DMS 273 (cell line): ENCODE measurements at regions not wholly inside any gene's neighbourhood (a gene's known extent, or its start where the extent isn't known, plus 50 kb on each side); places are given as distances from the start of the nearest gene placed in this dataset.

Source experiments
- DNase-seq: peaks from one replicate; lab custom pipeline; 2025; ENCODE audit not compliant: unreplicated experiment; lab: John Stamatoyannopoulos, UW

DNA sequence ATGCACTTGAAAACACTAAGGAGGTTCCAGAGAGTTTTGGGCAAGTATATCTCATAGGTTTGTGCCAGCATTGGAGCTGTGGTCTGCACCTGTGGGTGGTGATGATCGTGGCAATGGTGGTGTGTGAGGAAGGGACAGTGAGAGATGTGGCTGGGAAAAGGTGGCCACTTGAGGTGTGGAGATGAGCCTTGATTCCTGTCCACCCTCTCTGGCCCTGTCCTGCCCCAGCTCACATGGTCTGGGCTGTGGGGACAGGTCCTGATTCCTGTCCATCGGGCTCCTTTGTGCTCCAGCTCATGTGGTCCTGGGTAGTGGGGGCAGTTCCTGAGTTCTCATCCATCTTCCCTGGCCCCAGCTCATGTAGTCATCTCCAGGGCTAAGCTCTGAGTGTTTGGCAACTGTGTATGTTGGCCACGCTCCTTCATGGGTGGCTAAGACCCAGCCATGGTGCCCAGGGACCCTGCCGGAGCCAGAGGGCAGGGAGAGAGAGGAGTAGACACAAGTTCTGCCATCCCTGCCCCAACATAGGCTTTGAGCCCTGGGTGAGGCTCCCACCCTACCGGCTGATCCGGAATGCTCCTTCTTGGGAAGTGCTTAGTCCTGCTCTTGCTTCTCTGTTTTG, 294.4 kb upstream of the HDAC4 start:
- DNase-seq = no peak

DNA sequence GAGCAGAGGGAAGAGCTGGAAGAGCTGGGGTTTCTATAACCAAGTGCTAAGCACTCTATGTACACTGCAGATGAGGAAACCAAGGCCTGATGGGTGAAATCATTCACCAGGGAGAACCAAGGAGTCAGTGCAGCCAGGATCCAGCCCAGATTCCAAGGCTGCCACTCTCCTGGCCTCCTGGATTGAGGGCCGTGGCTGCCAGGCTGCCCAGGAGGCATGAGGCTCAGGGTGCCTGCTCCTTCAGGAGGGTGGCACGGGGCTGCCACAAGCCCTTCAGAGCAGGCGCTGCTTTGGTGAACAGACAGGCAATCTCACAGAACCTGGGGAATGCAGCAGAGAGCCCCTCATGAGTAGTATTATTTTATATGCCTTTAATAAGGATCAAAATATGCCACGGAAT, 293.7 kb upstream of the HDAC4 start:
- no peak for DNase-seq

DNA sequence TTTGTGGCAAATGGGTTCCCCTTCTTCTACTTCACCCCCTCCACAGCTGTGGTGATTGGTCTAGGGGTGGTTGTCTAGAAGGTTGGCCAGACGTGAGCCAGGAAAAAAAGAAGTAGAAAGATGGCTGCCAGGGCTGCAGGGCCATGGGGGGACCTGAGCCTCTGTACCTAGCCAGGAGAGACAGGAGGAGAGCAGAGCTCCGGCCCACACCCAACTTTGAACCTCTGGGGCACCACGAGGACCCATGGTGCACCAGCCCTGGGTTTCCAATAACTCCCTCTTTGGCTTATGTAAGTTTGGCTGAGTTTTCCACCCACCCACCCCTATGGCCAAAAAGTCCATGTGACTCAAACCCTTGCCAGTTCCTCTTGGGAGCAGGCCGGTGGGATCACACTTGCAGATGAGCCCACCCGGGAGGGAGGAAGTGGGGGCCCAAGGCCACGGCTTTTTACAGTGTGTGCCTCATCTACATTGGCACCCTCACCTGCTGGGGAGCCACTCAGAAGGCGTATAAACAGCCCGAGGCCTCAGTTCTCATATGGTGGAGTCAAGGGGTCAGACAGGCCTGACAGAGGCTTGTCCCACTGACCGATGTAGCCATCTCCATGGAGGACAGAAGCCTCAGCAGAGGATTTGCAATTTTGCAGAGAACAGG, 293.1 kb upstream of the HDAC4 start:
- DNase-seq = no peak

DNA sequence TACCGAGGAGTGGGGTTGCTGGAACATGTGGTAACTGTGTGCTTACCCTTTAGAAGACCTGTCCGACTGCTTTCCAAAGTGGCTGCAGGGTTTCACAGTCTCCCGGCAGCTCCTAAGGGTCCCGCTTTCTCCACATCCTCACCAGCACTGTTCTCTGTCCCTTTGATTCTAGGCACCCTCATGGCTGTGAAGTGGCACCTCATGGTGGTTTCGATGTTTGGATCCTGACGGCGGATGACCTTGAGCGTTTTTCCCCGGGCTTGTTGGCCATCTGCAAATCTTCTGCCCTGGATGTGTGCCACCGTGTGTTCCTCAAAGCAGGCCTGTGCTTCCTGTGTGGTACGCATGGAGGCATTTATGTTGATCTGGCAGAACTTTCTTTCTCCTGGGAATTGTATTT, 292.5 kb upstream of the HDAC4 start:
- DNase-seq = no peak

DNA sequence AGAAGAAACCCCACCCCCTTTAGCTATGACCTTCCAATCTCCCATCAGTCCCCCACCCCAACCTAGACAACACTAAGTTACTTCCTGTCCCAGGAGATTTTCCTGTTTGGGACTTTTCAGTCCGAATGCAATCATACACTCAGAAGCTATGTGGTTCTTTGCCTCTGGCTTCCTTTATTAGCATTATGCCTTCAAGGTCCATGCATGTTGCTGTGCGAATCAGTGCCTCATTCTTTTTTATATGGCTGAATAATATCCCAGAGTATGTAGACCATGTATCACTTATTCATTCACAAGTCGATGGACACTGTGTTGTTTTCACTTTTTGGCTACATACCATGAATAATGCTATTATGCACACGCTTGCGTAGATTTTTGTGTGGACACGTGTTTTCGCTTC, 292.1 kb upstream of the HDAC4 start:
- DNase-seq = peak; percentile 45

- DNase-seq = peak; percentile 93
Measured at GRCh38 chr2:239692362-239692851, 291.6 kb upstream of the HDAC4 start.

- DNase-seq = no peak
Measured at GRCh38 chr2:239691720-239692119, 290.9 kb upstream of the HDAC4 start.

GRCh38 chr2:239690651-239691631, 290.1 kb upstream of the HDAC4 start:
- peak; percentile 70 for DNase-seq

DNA sequence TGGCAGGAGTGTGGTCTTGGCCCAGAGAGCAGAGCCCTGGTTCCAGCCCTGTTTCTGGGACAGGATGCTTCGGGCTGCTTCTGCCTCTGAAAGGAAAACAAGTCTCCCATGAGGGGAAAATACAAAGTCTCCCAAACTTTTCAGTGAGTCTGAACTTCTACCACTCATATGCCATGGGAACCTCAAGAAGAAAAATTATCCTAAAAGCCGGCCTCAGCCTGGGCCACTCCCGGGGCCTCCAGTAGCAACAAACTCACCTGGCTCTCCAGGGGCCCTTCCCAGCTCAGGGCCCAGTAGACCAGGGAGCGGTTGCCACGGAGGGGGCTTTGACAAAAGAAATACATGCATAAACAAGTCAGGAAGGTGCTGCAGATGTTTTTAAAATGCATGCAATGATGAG, 289.2 kb upstream of the HDAC4 start:
- no peak for DNase-seq

- DNase-seq = no peak
Measured at GRCh38 chr2:239689410-239689809, 288.6 kb upstream of the HDAC4 start.

DNA sequence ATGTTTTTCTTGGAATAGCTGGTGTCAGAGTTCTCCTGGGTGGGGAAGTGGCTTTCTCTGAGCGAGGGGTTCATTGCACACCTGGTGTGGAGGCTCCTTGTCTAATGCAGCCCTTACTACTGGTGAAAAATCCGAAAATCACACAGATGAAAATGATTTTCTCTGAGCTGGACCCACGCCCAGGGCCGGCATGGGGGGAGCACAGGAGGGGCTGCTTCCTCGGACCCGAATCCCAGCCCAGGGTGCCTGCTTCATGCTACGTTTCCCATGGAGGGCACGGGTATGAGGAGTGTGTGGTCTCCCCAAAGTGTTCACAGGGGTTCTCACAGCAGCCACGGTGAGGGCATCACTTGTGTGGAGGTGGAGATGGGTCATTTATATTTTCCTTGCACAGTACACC, 288.0 kb upstream of the HDAC4 start:
- DNase-seq = no peak

- no peak for DNase-seq
Measured at GRCh38 chr2:239688122-239688681, 287.4 kb upstream of the HDAC4 start.

DNA sequence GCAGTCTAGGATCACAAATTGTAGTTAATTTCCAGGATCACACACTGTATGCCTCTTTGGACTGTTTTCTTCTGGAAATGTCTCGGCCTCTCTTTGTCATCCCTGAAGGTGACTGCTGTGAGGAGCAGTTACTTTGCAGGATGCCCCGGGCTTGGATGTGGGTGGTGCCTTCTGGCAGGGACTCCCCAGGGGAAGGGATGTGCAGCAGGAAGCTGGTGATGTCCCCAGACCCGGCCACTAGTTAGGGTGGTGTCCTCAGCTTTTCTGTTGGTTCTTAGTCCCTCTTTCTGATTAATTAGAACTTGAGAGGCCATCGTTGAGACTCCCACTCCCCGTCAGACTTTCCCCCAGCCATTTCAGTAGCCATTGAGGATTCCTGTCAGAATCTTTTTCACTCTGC, 286.6 kb upstream of the HDAC4 start:
- no peak for DNase-seq

- DNase-seq = no peak
Measured at GRCh38 chr2:239685965-239686364, 285.1 kb upstream of the HDAC4 start.

DNA sequence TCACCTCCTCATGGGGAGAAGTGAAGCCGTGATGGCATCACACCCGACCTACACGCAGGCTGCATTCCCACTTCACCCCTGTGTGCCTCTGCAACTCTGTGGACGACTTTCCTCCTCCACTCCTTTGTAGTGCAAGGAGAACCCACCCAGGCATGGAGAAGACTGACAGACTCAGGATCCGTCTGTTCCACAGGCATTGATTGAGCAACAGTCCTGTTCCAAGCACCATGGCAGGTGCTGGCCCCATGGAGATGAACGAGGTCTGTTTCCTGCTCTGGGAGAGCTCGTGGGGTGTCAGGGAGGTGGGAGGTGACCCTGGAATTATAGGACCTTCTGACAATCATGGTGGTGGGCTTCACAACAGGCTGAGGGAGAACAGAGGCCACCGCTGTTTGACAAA, 284.7 kb upstream of the HDAC4 start:
- DNase-seq = no peak

DNA sequence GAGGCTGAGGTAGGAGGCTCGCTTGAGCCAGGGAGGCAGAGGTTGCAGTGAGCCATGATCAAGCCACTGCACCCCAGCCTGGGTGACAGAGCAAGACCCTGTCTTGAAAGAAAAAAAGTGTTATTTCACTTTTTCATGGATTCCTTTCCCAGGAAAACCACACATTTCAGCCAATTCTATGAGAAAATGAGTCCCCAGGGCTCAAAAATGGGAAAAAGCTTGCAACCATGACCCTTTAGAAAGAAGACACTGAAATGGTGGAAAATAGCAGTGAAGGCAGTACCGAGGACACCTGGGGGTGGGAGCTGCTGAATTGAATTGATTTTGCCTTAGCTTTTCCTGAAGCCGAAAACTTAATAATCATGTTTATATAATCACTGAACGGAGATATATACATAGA, 284.2 kb upstream of the HDAC4 start:
- no peak for DNase-seq

GRCh38 chr2:239684271-239684810, 283.5 kb upstream of the HDAC4 start:
- DNase-seq = no peak

DNA sequence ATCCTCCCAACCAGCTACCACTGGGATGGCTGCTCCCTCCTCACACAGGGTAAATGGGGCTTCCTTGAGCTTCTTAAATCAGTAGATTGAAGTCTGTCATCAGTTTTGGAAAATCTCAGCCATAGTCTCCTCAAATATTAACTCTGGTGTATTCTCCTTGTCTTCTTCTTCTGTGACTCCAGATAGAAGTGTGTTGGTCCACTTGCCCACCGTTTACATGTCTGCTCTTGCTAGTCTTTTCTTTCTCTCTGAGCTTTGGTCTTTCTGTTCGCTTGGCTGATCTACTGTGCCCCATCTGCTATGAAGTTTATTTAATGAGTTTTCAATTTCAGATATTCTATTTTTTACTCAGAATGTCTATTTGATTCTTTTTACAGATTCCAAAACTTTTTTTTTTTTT, 281.7 kb upstream of the HDAC4 start:
- DNase-seq = no peak

GRCh38 chr2:239679755-239680154, 278.9 kb upstream of the HDAC4 start:
- no peak for DNase-seq

DNA sequence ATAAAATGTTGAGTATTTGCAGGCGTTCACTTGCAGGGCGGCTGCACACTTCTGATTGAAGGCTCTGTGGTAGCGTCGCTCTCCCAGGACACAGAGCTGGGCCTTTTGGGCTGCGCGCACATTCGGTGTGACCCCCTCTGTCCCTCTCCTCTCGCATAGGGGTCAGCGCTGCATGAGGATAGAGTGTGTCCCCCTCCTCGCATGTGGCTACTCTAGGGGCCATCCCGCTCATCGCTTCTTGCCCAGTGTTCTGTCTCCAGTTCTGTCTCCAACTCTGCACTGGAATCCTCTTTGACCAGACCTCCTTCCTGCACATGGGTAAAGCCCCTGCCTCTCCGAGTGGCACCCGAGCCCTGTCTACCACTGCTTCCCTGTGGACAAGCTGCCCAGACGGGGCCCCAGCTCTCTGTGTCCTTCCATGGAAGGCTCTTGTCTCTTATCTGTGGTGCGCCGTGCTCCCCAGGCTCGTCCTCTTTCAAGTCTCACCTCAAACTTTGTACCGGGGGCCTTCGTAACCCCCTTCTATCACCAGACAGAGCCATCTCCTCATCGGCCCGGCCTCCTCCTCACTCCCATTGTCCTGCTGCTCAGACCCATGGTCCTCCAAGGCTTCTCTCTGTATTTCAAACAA, 278.0 kb upstream of the HDAC4 start:
- DNase-seq = no peak

GRCh38 chr2:239678186-239678490, 277.3 kb upstream of the HDAC4 start:
- no peak for DNase-seq
